A172 (cell line): ENCODE measurements at regions not wholly inside any gene's neighbourhood (a gene's known extent, or its start where the extent isn't known, plus 50 kb on each side); places are given as distances from the start of the nearest gene placed in this dataset.
"Not testable (repeated sequence)": the region's sequence is repeated elsewhere in the genome, so short reads cannot be mapped to it uniquely, and the experiment has no call there.

Experiments
- DNase-seq: peaks from one replicate; pipeline ENCODE4 v3.0.0-alpha.2; 2015; ENCODE audit warnings: low spot score

DNA sequence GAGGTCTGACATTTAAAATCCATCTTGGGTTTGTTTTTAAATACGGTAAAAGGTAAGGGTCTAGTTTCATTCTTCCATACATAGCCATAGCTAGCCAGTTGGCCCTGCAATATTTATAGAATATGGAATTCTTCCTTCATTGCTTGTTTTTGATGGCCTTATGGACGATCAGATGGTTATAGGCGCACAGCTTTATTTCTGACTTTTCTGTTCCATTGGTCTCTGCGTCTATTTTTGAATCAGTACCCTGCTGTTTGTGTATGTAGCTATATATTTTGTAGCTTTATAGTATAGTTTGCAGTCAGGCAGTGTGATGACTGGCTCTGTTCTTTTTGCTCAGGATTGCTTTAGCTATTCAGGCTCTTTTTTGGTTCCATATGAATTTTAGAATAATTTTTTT, 366.8 kb upstream of the MIS18BP1 start:
- no peak for DNase-seq

DNA sequence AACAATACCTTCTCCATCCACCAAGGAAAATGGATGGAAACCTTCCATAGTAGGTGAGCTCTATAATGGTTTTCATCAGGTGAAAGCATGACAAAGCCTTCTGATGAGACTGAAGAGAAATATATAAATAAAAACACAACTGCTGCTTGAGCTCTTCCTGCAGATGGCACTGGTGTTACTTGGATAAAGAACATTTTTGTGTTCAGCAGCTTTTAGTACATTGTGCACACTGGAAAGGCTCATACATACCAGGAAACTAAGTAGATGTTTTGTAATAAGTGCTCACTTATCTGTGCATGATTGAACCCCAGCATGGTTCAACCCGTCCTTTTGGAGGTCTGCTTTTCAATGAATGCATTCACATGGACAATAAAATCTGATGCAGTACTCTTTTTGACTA, 357.3 kb upstream of the MIS18BP1 start:
- DNase-seq = peak; percentile 12

DNA sequence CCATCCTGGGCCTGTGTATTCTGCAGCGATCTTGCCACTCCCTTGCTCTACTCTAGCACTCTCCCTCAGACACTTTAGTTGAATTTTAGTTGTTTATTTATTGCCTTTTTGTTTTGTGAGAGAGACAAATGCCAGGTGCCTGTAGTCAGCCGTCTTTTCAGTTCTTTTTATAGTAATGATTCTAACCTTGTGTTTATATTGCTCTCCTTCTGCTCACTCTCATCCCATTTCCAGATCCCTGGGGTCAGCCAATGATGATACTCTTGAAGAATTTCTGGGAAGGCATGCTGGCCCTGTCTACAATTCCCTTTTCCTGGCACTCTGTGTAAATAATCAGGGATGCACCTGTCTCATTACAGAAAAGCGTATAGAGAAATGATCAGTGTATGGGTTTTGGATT, 334.1 kb upstream of the MIS18BP1 start:
- DNase-seq = no peak

DNA sequence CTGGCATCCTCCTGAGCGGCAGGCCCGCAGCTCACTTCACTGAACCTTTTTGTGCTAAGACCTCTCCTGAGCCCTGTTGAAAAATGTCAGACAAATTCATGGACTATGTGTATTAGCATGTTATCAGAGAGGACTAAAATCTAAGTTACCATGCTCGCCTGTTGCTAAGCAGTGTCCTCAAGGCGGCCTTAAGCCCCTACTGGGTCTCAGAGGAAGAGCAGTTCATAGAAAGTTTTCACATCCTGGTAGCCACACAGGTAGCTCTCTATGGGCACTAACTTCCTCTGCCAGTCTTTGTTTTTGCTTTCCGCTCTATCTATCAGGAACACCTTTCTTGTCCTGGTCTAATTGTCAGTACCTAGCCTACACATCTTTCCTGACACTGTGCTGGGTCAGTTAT, 306.6 kb upstream of the MIS18BP1 start:
- DNase-seq = no peak

DNA sequence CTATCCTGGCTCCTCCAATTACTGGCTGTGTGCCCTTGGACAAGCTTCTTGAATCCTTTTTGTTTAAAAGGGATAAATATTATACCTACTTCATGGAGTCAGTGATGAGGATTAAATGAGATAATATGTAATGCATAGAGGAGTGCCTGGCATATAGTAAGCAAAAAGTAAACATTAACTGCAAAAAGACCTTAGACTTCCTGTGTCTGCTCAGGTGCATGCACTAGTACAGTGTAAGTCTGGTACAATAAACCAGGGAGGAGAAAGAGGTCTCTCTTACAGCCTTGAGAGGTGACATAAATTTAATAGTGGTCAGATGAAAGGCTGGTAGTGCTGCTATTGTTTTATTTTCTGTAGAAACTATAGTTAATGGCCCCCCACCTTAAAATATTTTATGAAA, 305.2 kb upstream of the MIS18BP1 start:
- DNase-seq = no peak

DNA sequence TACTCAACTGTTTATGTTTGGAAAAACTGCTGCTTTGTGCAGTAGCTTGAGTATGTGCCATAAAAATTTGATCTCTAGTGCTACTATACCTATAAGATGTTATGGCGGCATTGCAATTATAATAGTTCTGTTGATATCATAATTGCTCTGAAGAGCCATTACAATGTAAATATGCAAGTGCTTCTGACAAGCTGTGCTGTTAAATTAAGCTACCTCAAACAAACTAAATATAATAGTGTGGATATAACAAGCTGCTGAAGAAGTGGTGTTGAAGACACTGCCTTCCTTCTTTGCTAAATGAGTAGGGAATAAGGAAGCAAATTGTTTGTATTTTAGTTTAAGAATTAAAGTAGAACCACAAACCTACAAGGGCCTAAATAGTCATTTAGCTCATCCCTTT, 301.0 kb upstream of the MIS18BP1 start:
- DNase-seq = no peak

DNA sequence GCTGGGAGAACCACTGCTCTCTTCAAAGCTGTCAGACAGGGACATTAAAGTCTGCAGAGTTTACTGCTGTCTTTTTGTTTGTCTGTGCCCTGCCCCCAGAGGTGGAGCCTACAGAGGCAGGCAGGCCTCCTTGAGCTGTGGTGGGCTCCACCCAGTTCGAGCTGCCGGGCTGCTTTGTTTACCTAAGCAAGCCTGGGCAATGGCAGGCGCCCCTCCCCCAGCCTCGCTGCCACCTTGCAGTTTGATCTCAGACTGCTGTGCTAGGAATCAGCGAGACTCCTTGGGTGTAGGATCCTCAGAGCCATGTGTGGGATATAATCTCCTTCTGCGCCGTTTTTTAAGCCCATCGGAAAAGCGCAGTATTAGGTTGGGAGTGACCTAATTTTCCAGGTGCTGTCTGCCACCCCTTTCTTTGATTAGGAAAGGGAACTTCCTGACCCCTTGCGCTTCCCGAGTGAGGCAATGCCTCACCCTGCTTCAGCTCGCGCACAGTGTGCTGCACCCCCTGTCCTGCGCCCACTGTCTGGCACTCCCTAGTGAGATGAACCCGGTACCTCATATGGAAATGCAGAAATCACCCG, 298.3 kb upstream of the MIS18BP1 start:
- DNase-seq = not testable (repeated sequence)

DNA sequence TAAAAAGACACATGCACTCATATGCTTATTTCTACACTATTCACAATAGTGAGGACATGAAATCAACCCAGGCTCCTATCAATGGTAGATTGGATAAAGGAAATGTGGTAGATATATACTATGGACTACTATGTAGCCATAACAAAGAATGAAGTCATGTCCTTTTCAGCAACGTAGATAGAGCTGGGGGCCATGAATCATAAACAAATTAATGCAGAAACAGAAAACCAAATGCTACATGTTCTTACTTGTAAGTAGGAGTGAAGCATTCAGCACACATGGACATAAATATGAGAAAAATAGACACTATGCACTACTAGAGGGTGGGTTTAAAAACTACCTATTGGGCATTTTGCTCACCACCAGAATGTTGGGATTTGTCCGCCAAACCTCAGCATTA, 278.0 kb upstream of the MIS18BP1 start:
- DNase-seq = no peak

DNA sequence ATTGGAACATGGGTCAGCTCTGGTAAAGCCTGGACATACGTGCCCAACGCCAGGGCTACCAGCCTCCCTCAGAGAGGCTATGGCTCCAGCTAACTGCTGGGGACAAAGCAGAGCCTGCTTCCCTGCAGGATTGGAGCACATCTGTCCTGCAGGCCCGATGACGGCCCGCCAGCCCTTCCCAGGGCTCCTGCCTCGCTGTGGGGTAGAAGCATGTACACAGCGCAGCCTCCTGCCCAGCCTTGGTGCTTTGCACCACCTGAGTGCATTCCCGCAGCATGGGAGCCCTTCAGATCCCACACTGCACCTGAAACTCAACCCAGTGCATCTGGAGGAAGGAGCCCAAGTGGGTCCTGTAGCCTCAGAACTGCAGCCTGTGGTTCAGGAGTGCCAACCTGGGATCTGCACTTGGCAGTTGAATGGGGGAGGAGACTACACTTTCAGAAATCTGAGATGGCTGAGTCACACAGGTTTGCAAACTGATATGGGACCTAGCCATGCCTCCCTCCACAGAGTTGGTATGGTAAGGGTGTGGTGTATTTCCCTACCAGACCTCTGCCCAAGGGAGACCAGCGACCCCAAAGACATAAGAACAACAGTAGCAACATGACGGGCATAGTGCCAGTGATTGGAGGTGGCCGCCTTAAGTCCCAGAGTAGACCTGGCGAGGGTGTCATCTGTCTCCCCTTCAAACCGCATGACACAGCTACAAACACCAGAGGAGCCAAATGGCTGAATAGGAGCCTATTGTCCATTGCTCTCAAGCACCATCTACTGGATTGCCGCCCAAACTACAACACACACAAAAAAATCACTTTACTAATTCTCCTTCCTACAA, 273.9 kb upstream of the MIS18BP1 start:
- peak; percentile 19 for DNase-seq

DNA sequence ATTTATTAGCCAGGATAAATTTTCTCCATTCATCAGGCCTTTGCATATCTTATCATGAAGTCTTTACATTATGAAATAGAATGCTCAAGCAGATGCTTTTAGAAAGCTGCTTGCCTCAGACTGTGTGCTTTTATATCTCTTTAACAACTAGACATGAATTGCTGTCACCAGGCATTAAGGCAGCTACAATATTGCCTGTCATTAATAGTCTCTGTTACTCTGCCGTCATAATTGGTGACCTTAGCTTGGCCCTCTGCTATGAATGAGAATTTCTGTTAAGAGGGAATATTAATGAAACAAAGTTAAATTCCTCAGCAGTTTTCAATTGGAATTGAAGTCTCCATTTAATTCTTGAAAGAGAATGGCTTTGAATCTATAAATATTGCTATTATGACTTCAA, 266.8 kb upstream of the MIS18BP1 start:
- no peak for DNase-seq

DNA sequence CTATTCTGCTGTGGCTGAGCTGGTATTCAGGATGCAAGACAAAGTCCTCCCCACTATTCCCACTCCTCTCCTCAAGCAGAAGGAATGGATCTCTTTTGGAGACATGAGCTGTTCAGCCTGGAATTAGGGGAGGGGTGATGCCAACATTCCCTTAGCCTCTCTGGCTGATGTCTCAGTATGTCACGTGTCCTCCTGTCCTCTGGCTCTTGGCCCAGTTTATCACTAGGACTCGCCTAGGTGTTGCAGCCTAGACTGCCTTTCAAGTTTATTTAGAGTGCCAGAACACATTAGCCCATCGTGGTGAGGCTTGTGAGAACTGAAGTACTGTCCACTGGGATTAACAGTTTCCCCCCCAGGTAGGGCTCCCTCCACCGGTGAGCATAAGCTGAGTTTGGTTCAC, 239.9 kb upstream of the MIS18BP1 start:
- DNase-seq = no peak

DNA sequence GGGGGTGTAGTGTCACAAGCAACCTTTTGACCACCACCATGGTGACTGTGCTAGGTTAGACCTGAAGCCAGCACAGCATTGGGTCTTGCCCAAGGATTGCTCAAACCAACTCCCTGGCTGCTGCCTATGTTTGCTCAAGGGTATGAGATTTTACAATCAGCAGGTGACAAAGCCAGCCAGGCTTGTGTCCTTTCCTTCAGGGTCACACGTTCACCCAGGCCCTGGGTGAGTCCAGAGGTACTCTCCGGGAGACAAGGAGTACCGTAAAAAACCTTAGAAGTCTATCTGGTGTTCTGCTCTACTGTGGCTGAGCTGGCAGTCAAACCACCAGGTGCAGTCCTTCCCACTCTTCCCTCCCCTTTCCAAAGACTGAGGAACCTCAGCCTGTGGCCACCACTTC, 238.9 kb upstream of the MIS18BP1 start:
- DNase-seq = no peak

DNA sequence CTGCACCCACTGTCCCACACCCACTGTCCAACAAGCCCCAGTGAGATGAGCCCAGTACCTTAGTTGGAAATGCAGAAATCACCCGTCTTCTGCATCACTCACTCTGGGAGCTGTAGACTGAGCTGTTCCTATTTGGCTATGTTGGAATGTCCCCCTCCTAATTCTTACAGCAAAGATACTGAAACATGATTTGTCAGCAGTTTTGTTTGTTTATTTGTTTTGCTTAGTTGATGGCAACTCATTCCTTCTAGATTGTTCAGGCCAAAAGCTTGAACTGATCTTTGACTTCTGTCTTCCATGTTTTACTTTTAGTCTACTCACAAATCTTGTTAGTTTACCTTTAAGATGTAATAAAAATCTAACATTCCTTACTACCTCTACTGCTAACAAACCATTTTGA, 233.6 kb upstream of the MIS18BP1 start:
- DNase-seq = no peak

DNA sequence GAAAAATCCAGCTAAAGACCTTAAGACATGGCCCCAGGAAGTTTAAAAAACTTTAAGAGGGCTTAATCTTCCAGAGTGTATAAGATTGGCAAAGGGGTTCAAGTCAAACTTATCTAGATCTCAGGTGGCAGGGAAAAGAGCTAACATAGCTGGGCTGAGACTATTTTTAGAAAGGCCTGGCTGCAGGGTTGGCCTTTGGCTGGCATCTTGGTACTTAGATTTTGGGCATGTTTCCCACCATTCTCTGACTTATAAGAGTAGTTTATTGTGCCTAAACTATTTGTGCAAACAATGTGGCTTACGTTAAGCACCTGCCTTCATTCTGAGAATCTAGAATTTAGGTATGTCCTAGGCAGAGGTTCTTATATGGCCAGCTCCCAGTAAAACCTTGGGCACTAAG, 214.0 kb upstream of the MIS18BP1 start:
- no peak for DNase-seq

DNA sequence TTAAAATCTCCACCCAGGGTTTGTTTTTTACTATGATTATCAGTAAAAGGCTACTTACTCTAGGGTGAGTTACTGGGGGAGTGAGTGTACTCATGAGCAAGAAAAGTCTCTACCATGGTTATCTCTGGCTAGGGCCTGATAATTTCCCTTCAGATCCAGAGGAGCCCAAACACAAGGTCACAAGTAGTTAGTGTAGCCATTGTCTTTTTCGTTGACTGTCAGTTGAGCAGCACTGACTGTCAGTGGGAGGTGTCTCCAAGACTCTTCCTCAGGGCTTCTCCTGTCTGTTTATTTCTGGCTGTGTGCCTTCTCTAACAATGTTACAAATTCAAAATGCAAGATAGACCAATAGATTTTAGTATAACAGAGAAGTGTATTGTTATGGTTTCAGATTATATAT, 181.2 kb upstream of the MIS18BP1 start:
- no peak for DNase-seq

DNA sequence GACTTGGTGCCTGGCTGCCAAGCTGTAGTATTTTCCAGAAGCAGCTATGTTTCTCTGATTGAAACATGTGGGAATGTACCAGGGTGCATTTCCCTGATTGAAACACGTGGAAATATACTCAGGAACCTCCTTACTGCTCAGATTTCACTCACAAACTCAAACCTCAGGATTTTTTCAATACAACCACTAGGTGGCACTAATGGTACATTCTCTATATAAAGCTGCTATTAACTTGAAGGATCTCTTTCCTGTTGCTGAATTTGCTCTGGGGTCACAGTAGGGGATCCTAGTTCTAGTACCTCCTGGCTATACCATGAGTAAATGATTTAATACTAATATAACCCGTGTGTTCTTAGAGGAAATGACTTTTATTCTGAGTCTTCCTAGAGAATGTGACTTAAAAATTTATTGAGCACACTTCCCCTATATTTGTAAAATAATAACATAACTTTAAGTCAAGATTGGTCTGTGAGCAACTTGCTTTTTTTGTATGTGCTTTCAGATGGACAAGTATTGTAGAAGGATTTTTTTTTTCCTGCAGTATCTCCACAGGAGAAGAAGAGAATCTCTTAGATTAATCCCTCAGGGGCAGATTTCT, 173.8 kb upstream of the MIS18BP1 start:
- peak; percentile 48 for DNase-seq

DNA sequence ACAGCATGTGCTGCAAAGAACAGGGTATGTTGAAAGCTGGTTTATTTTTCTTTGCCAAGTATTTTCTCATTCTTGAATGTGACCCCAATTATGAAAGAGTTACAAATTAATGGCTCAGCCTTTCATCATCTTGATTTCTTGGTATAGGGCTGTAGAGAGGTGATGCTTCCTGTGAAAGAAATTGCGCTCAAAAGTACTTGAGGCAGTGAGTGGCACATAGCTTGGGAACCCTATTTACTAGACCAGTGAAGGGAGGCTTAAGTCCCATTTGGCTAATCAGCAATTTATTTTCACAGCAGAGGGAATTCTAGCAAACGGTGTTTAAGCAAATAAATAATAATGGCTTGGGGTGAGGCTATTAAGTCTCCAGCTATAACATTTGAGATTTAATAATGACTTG, 153.9 kb upstream of the MIS18BP1 start:
- DNase-seq = no peak

DNA sequence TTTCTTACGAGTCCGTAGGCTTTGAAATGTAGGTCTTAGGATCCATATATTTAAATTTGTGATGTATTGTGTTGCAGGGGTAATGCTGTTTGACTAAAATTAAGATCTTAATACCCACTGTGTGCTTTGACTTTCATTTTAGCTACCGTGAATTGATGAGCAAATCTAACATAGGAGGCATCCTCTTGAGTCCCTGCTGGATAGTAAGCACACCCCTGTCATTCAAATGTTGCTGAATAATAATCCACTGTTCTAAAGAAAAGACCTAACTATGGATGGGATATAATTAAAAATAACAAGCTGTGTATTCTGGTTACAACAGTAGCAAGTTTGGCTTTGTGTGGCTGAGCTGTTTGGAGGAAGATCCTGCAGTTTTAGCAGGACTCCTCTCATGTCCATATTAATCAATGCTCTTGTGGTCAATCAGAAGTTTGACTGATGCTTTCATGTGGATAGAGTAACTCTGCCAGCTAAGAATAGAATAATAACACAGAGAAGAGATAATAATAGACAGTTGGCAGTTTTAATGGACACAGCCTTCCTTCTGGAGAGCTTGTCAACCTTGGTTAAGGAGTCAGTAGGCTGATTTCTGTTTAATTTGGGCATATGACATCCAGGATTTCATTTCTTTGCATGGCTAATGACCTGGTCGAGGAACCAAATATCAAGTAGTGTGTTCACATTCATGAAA, 148.1 kb upstream of the MIS18BP1 start:
- no peak for DNase-seq

DNA sequence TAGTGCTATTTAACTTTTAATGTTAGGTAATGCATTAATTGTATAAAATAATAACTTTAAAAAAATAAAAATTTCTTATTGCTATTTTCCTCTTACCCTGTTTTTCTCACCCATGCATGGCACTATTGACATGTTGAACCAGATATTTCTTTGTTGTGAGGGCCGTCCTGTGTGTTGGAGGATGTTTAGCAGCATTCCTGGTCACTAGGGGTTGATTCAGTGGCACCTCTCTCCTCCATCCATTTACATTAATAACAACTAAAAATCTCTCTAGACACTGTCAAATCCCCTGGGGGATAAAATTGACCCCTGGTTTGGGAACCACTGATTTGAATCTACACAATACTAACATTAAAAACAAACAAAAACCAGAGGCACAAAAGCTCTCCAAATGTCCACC, 147.5 kb upstream of the MIS18BP1 start:
- no peak for DNase-seq

DNA sequence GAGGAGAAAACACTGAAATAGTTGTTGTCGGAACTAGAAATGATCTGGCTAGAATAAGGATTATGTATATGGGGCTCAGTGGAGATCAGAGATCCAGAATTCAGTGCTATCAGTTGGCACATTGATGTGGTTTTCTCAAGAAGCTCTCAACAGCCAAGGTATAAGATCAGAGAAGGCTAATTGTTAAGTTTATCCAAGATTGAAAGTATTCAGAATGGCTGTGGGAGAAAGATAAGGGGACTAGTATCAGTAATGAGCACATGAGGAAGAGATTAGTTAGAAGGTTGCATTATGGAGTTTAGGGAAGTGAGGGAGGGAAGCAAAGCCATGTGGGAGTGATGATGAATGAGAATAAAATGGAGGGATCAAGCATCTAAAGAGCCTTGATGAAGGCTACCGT, 128.1 kb upstream of the MIS18BP1 start:
- DNase-seq = no peak

DNA sequence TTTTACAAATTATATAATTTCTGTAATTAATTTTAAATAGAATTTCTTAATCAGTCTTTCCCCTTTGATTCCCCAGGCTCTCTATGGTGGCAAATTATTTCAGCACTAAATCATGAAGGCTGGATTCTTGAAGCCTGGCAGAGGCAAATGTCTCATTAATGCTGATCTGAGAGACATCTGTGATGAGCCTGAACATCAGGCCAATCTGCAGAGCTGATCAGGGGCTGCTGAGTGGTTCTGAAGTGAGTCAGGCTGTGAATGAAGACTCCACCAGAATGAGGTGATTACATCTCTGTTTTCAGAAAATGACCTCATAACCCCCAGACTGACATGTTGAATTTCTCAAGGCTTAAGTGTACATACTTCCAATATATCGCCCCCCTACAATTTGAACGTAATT, 124.2 kb upstream of the MIS18BP1 start:
- no peak for DNase-seq

DNA sequence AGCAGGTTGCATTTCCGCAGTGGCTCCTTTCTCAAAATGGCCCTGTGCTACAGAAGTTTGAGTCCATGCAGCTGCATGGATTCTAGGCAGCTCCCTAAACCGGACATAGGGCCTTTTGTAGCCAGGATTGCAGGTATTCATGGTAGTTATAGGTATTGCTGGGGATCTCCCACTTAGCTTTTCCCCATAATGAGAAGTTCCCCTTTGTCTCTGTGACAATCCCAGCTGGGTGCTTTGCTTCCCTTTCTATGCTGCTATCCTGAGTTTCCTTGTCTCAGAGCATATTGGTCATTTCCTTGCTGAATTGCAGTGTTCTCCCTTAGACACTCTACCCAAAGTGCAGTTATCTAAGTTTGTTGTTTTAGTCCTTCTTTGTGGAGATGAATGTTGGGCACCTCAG, 120.9 kb upstream of the MIS18BP1 start:
- DNase-seq = no peak
